ENCODE measurements at regions not wholly inside any gene's neighbourhood (a gene's known extent, or its start where the extent isn't known, plus 50 kb on each side); places are given as distances from the start of the nearest gene placed in this dataset.

DNA sequence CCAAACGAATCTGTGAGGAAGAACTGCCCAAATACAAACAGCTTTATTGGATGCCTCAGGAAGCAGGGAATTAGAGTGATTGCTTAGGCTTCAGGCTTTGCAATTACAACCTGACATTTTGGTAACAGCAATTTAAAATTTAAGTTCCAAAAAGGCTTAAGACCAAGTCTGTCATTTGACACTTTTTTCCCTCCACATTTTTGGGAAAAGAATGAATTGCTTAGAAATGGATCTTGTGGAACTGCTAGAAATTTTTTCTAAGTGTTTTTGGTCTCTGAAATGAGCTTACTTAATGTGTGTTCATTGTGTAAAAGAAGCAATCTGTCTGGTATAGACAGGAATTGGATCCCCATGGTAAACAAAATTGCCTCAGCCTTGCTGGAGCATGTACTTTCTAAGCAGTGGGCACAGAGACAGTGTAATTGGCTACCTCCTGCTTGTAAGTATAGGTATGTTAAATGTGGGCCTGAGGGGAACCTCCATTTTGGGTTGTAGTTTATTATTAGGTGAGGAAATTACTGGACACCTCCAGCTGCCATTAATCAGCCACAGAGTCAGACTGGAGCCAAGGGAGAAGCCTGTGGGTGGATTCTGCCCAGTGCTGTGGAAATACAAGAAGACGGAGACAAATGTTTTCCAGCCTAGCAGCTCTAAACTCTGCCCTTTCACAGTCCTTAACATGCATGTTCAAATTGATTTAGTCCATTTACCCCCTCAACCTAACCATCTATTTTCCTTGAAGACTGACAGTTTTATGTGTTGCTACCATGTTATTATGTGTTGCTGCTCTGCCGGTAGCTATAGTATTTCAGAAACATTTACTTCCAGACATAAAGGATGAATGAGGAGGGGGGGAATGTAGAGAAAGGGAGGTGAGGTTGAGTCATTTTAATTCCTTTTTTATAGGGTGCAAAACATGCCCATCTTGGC is 473.0 kb downstream of the SPRY1 start:
- Histone ChIP-seq H3K4me3 (ENCODE audit: low read depth, low read length, poor library complexity, severe bottlenecking) (no peak overlapping the region), H3K27me3 (ENCODE audit: insufficient read depth, low read length) (no peaks in the 10 kb centered on the region), H2AFZ (ENCODE audit: low read length) (no peak overlapping the region), H4K20me1 (ENCODE audit: insufficient read depth, low read length) (no peaks in the 10 kb centered on the region), H3K79me2 (ENCODE audit: insufficient read depth, low read length) (no peaks in the 10 kb centered on the region), H3K9ac (ENCODE audit: low read length) (no peak overlapping the region), H3K4me1 (ENCODE audit: insufficient read depth, low read length, severe bottlenecking) (peaks cover 13% of the 10 kb centered on the region), H3F3A (ENCODE audit: insufficient read depth, low read length) (no peaks in the 10 kb centered on the region), H3K36me3 (ENCODE audit: insufficient read depth, low read length) (no peaks in the 10 kb centered on the region), H3K4me2 (ENCODE audit: low read length) (no peak overlapping the region), H3K9me3 (ENCODE audit: low read length) (0 out of 2 replicates have a peak, but pooled peaks cover 7% of the 10 kb centered on the region), H3K9me2 (ENCODE audit: low read depth, low read length) (no peaks in the 10 kb centered on the region), H3K27ac (ENCODE audit: low read depth, low read length, poor library complexity, severe bottlenecking) (no peak overlapping the region)
- no peak for TF ChIP-seq EZH2 (IDR thresholded peaks at IDR 0.05; ENCODE audit: borderline replicate concordance, low read length)
- TF ChIP-seq, protein P1, sequence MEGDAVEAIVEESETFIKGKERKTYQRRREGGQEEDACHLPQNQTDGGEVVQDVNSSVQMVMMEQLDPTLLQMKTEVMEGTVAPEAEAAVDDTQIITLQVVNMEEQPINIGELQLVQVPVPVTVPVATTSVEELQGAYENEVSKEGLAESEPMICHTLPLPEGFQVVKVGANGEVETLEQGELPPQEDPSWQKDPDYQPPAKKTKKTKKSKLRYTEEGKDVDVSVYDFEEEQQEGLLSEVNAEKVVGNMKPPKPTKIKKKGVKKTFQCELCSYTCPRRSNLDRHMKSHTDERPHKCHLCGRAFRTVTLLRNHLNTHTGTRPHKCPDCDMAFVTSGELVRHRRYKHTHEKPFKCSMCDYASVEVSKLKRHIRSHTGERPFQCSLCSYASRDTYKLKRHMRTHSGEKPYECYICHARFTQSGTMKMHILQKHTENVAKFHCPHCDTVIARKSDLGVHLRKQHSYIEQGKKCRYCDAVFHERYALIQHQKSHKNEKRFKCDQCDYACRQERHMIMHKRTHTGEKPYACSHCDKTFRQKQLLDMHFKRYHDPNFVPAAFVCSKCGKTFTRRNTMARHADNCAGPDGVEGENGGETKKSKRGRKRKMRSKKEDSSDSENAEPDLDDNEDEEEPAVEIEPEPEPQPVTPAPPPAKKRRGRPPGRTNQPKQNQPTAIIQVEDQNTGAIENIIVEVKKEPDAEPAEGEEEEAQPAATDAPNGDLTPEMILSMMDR (IDR thresholded peaks at IDR 0.05; ENCODE audit: low read length), result no peak

DNA sequence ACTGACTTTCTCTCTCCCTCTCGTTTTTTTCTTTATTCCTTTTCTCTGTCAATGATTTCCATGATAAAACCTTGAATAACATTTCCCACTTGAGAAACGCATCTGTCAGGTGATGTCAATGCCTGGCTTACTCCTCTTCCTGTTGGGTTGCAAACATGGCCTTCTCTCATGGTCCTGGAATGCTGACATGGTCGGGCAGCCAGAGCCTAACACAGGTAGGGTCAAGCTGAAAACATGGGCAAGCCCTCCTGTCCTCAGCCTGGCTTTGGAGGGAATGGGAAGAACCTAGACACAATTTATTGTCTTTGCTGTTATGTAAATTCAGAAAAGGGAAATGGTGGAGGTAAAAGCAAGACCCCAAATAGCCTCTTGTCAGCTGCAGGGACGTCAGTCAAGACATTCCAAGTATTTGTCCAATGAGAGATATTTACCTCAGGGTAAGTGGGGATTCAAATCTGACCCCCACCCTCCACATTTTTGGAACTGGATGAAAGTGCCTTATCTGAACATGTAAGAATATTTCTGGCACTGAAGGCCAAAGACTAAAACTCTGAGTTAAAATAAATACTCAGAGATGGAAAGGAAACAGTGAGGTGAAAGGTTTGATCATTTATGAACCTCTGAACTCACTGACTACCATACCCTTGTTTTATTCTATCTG is 473.8 kb downstream of the SPRY1 start:
- no peaks in the 10 kb centered on the region for H3K9me2 ChIP-seq (ENCODE audit: low read depth, low read length)
- H3K4me3 ChIP-seq (ENCODE audit: low read depth, low read length, poor library complexity, severe bottlenecking), result no peak overlapping the region
- H3K79me2 ChIP-seq (ENCODE audit: insufficient read depth, low read length), result no peaks in the 10 kb centered on the region
- H4K20me1 ChIP-seq (ENCODE audit: insufficient read depth, low read length), result no peaks in the 10 kb centered on the region
- H3K27ac ChIP-seq (ENCODE audit: low read depth, low read length, poor library complexity, severe bottlenecking), result no peak overlapping the region
- H3K27me3 ChIP-seq (ENCODE audit: insufficient read depth, low read length), result no peaks in the 10 kb centered on the region
- peaks cover 13% of the 10 kb centered on the region for H3K4me1 ChIP-seq (ENCODE audit: insufficient read depth, low read length, severe bottlenecking)
- no peak overlapping the region for H3K9ac ChIP-seq (ENCODE audit: low read length)
- H3K36me3 ChIP-seq (ENCODE audit: insufficient read depth, low read length), result no peaks in the 10 kb centered on the region
- no peaks in the 10 kb centered on the region for H3F3A ChIP-seq (ENCODE audit: insufficient read depth, low read length)
- H3K9me3 ChIP-seq (ENCODE audit: low read length), result 0 out of 2 replicates have a peak, but pooled peaks cover 7% of the 10 kb centered on the region
- TF ChIP-seq, protein P1 (IDR thresholded peaks at IDR 0.05; ENCODE audit: low read length), result no peak
- TF ChIP-seq EZH2 (IDR thresholded peaks at IDR 0.05; ENCODE audit: borderline replicate concordance, low read length), result no peak
- no peak overlapping the region for H2AFZ ChIP-seq (ENCODE audit: low read length)
- no peak overlapping the region for H3K4me2 ChIP-seq (ENCODE audit: low read length)

DNA sequence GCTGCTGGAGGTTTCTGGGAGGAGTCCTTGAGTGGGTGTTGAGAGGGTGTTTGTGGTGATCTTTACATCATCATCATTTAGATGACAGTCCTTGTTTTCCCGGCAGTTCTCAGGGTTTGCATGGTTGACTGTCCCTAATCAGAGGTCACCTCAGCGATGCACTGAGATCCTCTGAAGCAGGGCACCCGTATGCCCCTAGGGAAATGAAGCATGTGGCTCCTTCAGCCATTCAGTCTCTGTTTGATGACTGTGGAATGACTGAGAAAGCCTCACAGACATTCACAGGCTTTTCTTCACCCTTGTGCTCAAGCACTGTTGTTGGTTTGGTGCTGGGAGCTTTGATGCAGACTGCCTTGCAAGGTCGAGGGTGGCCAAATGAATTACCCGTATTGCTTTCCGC is 474.7 kb downstream of the SPRY1 start:
- Histone ChIP-seq H3K79me2 (ENCODE audit: insufficient read depth, low read length) (no peaks in the 10 kb centered on the region), H3F3A (ENCODE audit: insufficient read depth, low read length) (no peaks in the 10 kb centered on the region), H3K4me3 (ENCODE audit: low read depth, low read length, poor library complexity, severe bottlenecking) (no peak overlapping the region), H3K27ac (ENCODE audit: low read depth, low read length, poor library complexity, severe bottlenecking) (no peak overlapping the region), H3K9ac (ENCODE audit: low read length) (no peak overlapping the region), H4K20me1 (ENCODE audit: insufficient read depth, low read length) (no peaks in the 10 kb centered on the region), H3K27me3 (ENCODE audit: insufficient read depth, low read length) (no peaks in the 10 kb centered on the region), H3K4me2 (ENCODE audit: low read length) (peak overlapping the region; percentile 9; the same call in 1 of the 2 replicates), H3K9me3 (ENCODE audit: low read length) (0 out of 2 replicates have a peak, but pooled peaks cover 3% of the 10 kb centered on the region), H3K9me2 (ENCODE audit: low read depth, low read length) (no peaks in the 10 kb centered on the region), H3K4me1 (ENCODE audit: insufficient read depth, low read length, severe bottlenecking) (peaks cover 13% of the 10 kb centered on the region), H2AFZ (ENCODE audit: low read length) (peak overlapping the region; percentile 65; the same call in 1 of the 2 replicates), H3K36me3 (ENCODE audit: insufficient read depth, low read length) (no peaks in the 10 kb centered on the region)
- no peak for TF ChIP-seq EZH2 (IDR thresholded peaks at IDR 0.05; ENCODE audit: borderline replicate concordance, low read length)
- TF ChIP-seq, protein P1 (IDR thresholded peaks at IDR 0.05; ENCODE audit: low read length), result no peak
